HG03108 (cell line): ENCODE measurements at regions not wholly inside any gene's neighbourhood (a gene's known extent, or its start where the extent isn't known, plus 50 kb on each side); places are given as distances from the start of the nearest gene placed in this dataset.
A peak's percentile ranks its signal among the peaks of the same experiment; 100 is the strongest.
"Not testable (repeated sequence)": the region's sequence is repeated elsewhere in the genome, so short reads cannot be mapped to it uniquely, and the experiment has no call there.

Source experiments
- ATAC-seq: cut with Tn5 transposase; IDR thresholded peaks from one replicate; pipeline ENCODE4 v1.9.1; 2021; ENCODE audit warnings: moderate library complexity; ENCODE audit not compliant: unreplicated experiment

GRCh38 chr21:31537872-31538576 lies 121.5 kb upstream of the SOD1 start:
- no peak for ATAC-seq

- ATAC-seq = no peak
These were observed 123.4 kb upstream of the SOD1 start for GRCh38 chr21:31536138-31536537.

- no peak for ATAC-seq
These were observed 127.5 kb upstream of the SOD1 start for GRCh38 chr21:31531967-31532366.

- no peak for ATAC-seq
These were observed 128.4 kb upstream of the SOD1 start for GRCh38 chr21:31530897-31531705.

GRCh38 chr21:31530364-31530763 lies 129.1 kb upstream of the SOD1 start:
- no peak for ATAC-seq

GRCh38 chr21:31529406-31529805 lies 130.1 kb upstream of the SOD1 start:
- ATAC-seq = no peak

GRCh38 chr21:31526040-31526439 lies 133.5 kb upstream of the SOD1 start:
- ATAC-seq = no peak

- no peak for ATAC-seq
These were observed 135.4 kb upstream of the SOD1 start for GRCh38 chr21:31524140-31524539.

GRCh38 chr21:31521515-31521914 lies 138.0 kb upstream of the SOD1 start:
- ATAC-seq = no peak

GRCh38 chr21:31520561-31521098 lies 138.9 kb upstream of the SOD1 start:
- no peak for ATAC-seq

GRCh38 chr21:31518580-31518979 lies 140.9 kb upstream of the SOD1 start:
- no peak for ATAC-seq

- no peak for ATAC-seq
These were observed 141.7 kb upstream of the SOD1 start for GRCh38 chr21:31517664-31518414.

- ATAC-seq = no peak
These were observed 144.2 kb upstream of the SOD1 start for GRCh38 chr21:31515253-31515652.

GRCh38 chr21:31514598-31514997 lies 144.9 kb upstream of the SOD1 start:
- ATAC-seq = no peak

GRCh38 chr21:31513541-31513940 lies 146.0 kb upstream of the SOD1 start:
- not testable (repeated sequence) for ATAC-seq

GRCh38 chr21:31511999-31512398 lies 147.5 kb upstream of the SOD1 start:
- ATAC-seq = not testable (repeated sequence)

- no peak for ATAC-seq
These were observed 148.2 kb upstream of the SOD1 start for GRCh38 chr21:31511258-31511657.

GRCh38 chr21:31509194-31510017 lies 150.1 kb upstream of the SOD1 start:
- peak; percentile 39 for ATAC-seq

GRCh38 chr21:31505975-31506374 lies 153.5 kb upstream of the SOD1 start:
- ATAC-seq = no peak

GRCh38 chr21:31503939-31504338 lies 155.6 kb upstream of the SOD1 start:
- no peak for ATAC-seq
